CD4-positive, alpha-beta T cell (primary cell): ENCODE measurements at regions not wholly inside any gene's neighbourhood (a gene's known extent, or its start where the extent isn't known, plus 50 kb on each side); places are given as distances from the start of the nearest gene placed in this dataset.

Experiments
- ATAC-seq: fragments of 200-7000 bp; cut with Tn5 transposase; one replicate; pipeline ENCODE4 v1.10.0; 2022; ENCODE audit warnings: mild to moderate bottlenecking; ENCODE audit not compliant: poor library complexity
- CTCF ChIA-PET: fragments of 350-600 bp; sonication (Branson Sonifier 250); formaldehyde crosslinking; loops from one replicate; lab custom pipeline; 2021; ENCODE audit warnings: antibody characterized with exemption, inconsistent platforms; lab: Charles Lee
- POLR2A ChIA-PET: fragments of 350-600 bp; sonication (Branson Sonifier 250); formaldehyde crosslinking; loops from one replicate; lab custom pipeline; 2021; ENCODE audit warnings: antibody characterized with exemption, inconsistent platforms; lab: Charles Lee
- DNase-seq, 14 experiments: peaks; one replicate each; pipeline ENCODE4 v3.0.0-alpha.2; 2013 to 2020; ENCODE audit warnings: mixed read lengths in 2 of 14
- H3K27ac ChIP-seq, 2 donors: one replicate each; pipeline versions ENCODE4 v1.5.1 to v1.7.0; 2013; ENCODE audit warnings: low read length in 2 of 2, low read depth in 1 of 2, mild to moderate bottlenecking in 1 of 2
- H3K27me3 ChIP-seq, 2 experiments: 1 replicate in 1 of 2; 2 replicates in 1 of 2; pipeline versions ENCODE4 v1.6.1 to v1.7.0; 2013; ENCODE audit warnings: low read length in 2 of 2, control low read depth in 1 of 2, mild to moderate bottlenecking in 1 of 2, moderate library complexity in 1 of 2; ENCODE audit not compliant: insufficient read depth in 2 of 2, control insufficient read depth in 1 of 2
- H3K36me3 ChIP-seq: one replicate; pipeline ENCODE4 v1.6.1; 2013; ENCODE audit warnings: low read length, control low read depth; ENCODE audit not compliant: insufficient read depth
- H3K4me1 ChIP-seq: one replicate; pipeline ENCODE4 v1.6.1; 2013; ENCODE audit warnings: low read length, control low read depth; ENCODE audit not compliant: insufficient read depth
- H3K4me3 ChIP-seq: one replicate; pipeline ENCODE4 v1.5.1; 2013; ENCODE audit warnings: mild to moderate bottlenecking, low read length, moderate library complexity
- H3K9me3 ChIP-seq, 2 experiments: 1 replicate in 1 of 2; 2 replicates in 1 of 2; pipeline versions ENCODE4 v1.6.1 to v1.7.0; 2013; ENCODE audit warnings: low read length in 2 of 2, mild to moderate bottlenecking in 2 of 2, control low read depth in 1 of 2, moderate library complexity in 1 of 2; ENCODE audit not compliant: control insufficient read depth in 1 of 2, insufficient read depth in 1 of 2
- H3K27ac Mint-ChIP-seq: one replicate; pipeline ENCODE4 v1.8.0; 2020; ENCODE audit warnings: mixed read lengths
- H3K27me3 Mint-ChIP-seq: one replicate; pipeline ENCODE4 v1.8.0; 2021; ENCODE audit warnings: mixed read lengths
- H3K36me3 Mint-ChIP-seq: one replicate; pipeline ENCODE4 v1.8.0; 2021; ENCODE audit warnings: low read depth, mixed read lengths
- H3K4me1 Mint-ChIP-seq: one replicate; pipeline ENCODE4 v1.8.0; 2021; ENCODE audit warnings: low read depth, mixed read lengths
- H3K4me3 Mint-ChIP-seq: one replicate; pipeline ENCODE4 v1.8.0; 2020; ENCODE audit warnings: mild to moderate bottlenecking, mixed read lengths
- H3K9me3 Mint-ChIP-seq: one replicate; pipeline ENCODE4 v1.8.0; 2020; ENCODE audit warnings: mixed read lengths
- CTCF ChIP-seq: fragments of 200-600 bp; IDR thresholded peaks from one replicate; pipeline ENCODE4 v1.8.0; 2022; ENCODE audit warnings: antibody characterized with exemption, mild to moderate bottlenecking
- intact Hi-C, 2 experiments: fragments of 100-400 bp; cut with DNase I in 1 of 2; cut with micrococcal nuclease in 1 of 2; formaldehyde crosslinking; loops; one replicate each; pipeline versions ENCODE4 v1.15.1 to v1.9.0; 2023 to 2025; cut with DNase I, micrococcal nuclease

- H3K36me3 ChIP-seq = no peaks in the 10 kb centered on the region
- peaks cover 6% of the 10 kb centered on the region for H3K27me3 Mint-ChIP-seq
- ChIA-PET CTCF (no interaction called here), POLR2A (no interaction called here)
- no peaks in the 10 kb centered on the region for H3K4me1 ChIP-seq
- H3K4me3 ChIP-seq = no peak overlapping the region
- H3K9me3 Mint-ChIP-seq = no peaks in the 10 kb centered on the region
- no peak overlapping the region for H3K27ac ChIP-seq
- H3K36me3 Mint-ChIP-seq = no peaks in the 10 kb centered on the region
- intact Hi-C loops = loop anchor here in 1 of 2 experiments (5.0 kb wide), 1 partner anchor 1142 kb away; no protein-coding TSS in a partner anchor
- no peaks in the 10 kb centered on the region for H3K4me1 Mint-ChIP-seq
- H3K4me3 Mint-ChIP-seq = no peak overlapping the region
- no peaks in the 10 kb centered on the region for H3K9me3 ChIP-seq
- no peak overlapping the region for H3K27ac Mint-ChIP-seq
- no peak for DNase-seq
- TF ChIP-seq CTCF = no peak
- no peaks in the 10 kb centered on the region for H3K27me3 ChIP-seq
- ATAC-seq = no peak
These were observed 274.3 kb upstream of the FAR2 start for GRCh38 chr12:28874758-28875157.

GRCh38 chr12:28876196-28876798 is 272.8 kb upstream of the FAR2 start:
- Mint-ChIP-seq H3K27me3 (peaks cover 6% of the 10 kb centered on the region), H3K36me3 (no peaks in the 10 kb centered on the region), H3K4me1 (no peaks in the 10 kb centered on the region), H3K27ac (no peak overlapping the region), H3K4me3 (no peak overlapping the region), H3K9me3 (no peaks in the 10 kb centered on the region)
- TF ChIP-seq CTCF = no peak
- POLR2A ChIA-PET = no interaction called here
- no peak for DNase-seq
- intact Hi-C loops = no loop called here
- H3K4me3 ChIP-seq = no peak overlapping the region
- H3K36me3 ChIP-seq = no peaks in the 10 kb centered on the region
- no peaks in the 10 kb centered on the region for H3K4me1 ChIP-seq
- H3K27ac ChIP-seq = no peak overlapping the region
- H3K27me3 ChIP-seq = no peaks in the 10 kb centered on the region
- CTCF ChIA-PET = no interaction called here
- no peaks in the 10 kb centered on the region for H3K9me3 ChIP-seq
- ATAC-seq = no peak

GRCh38 chr12:28877854-28878253 is 271.2 kb upstream of the FAR2 start:
- no peaks in the 10 kb centered on the region for H3K4me1 ChIP-seq
- ChIA-PET POLR2A (no interaction called here), CTCF (no interaction called here)
- H3K27me3 Mint-ChIP-seq = peaks cover 6% of the 10 kb centered on the region
- no peak for TF ChIP-seq CTCF
- H3K9me3 ChIP-seq = no peaks in the 10 kb centered on the region
- no peaks in the 10 kb centered on the region for H3K4me1 Mint-ChIP-seq
- intact Hi-C loops = no loop called here
- no peak for ATAC-seq
- H3K4me3 Mint-ChIP-seq = no peak overlapping the region
- no peak overlapping the region for H3K27ac Mint-ChIP-seq
- H3K4me3 ChIP-seq = no peak overlapping the region
- no peaks in the 10 kb centered on the region for H3K9me3 Mint-ChIP-seq
- H3K36me3 ChIP-seq = no peaks in the 10 kb centered on the region
- H3K36me3 Mint-ChIP-seq = no peaks in the 10 kb centered on the region
- no peak for DNase-seq
- no peaks in the 10 kb centered on the region for H3K27me3 ChIP-seq
- H3K27ac ChIP-seq = no peak overlapping the region
